ENCODE measurements at regions not wholly inside any gene's neighbourhood (a gene's known extent, or its start where the extent isn't known, plus 50 kb on each side); places are given as distances from the start of the nearest gene placed in this dataset.

- no peak for TF ChIP-seq SP2 (IDR thresholded peaks at IDR 0.05; ENCODE audit: extremely low read depth, low read depth, low read length, poor library complexity, severe bottlenecking)
- TF ChIP-seq ZFPM2 (CRISPR knock-in tag; IDR thresholded peaks at IDR 0.05), result no peak
These were observed 332.9 kb downstream of the RAB28 start for GRCh38 chr4:13151194-13151593.

Measured in K562 (cell line).